ENCODE measurements at regions not wholly inside any gene's neighbourhood (a gene's known extent, or its start where the extent isn't known, plus 50 kb on each side); places are given as distances from the start of the nearest gene placed in this dataset.
"Not testable (repeated sequence)": the region's sequence is repeated elsewhere in the genome, so short reads cannot be mapped to it uniquely, and the experiment has no call there.

- no peak for DNase-seq (ENCODE audit: low read depth in 2 of 2, low spot score in 1 of 2)
These were observed 749.2 kb downstream of the ADCYAP1 start for GRCh38 chr18:1653873-1654272.

GRCh38 chr18:1657876-1658275, 753.2 kb downstream of the ADCYAP1 start:
- DNase-seq (ENCODE audit: low read depth in 2 of 2, low spot score in 1 of 2) = no peak

GRCh38 chr18:1658908-1659566, 754.4 kb downstream of the ADCYAP1 start:
- DNase-seq (ENCODE audit: low read depth in 2 of 2, low spot score in 1 of 2) = no peak

GRCh38 chr18:1663879-1664705, 759.4 kb downstream of the ADCYAP1 start:
- no peak for DNase-seq (ENCODE audit: low read depth in 2 of 2, low spot score in 1 of 2)

GRCh38 chr18:1665079-1665478, 760.4 kb downstream of the ADCYAP1 start:
- no peak for DNase-seq (ENCODE audit: low read depth in 2 of 2, low spot score in 1 of 2)

- DNase-seq (ENCODE audit: low read depth in 2 of 2, low spot score in 1 of 2) = no peak
These were observed 763.6 kb downstream of the ADCYAP1 start for GRCh38 chr18:1668279-1668678.

GRCh38 chr18:1671710-1672109, 767.0 kb downstream of the ADCYAP1 start:
- DNase-seq (ENCODE audit: low read depth in 2 of 2, low spot score in 1 of 2) = not testable (repeated sequence)

GRCh38 chr18:1676387-1676786, 771.7 kb downstream of the ADCYAP1 start:
- no peak for DNase-seq (ENCODE audit: low read depth in 2 of 2, low spot score in 1 of 2)

GRCh38 chr18:1680108-1680507, 775.4 kb downstream of the ADCYAP1 start:
- no peak for DNase-seq (ENCODE audit: low read depth in 2 of 2, low spot score in 1 of 2)

- no peak for DNase-seq (ENCODE audit: low read depth in 2 of 2, low spot score in 1 of 2)
These were observed 787.2 kb downstream of the ADCYAP1 start for GRCh38 chr18:1691863-1692262.

GRCh38 chr18:1708006-1708405, 803.3 kb downstream of the ADCYAP1 start:
- DNase-seq (ENCODE audit: low read depth in 2 of 2, low spot score in 1 of 2) = no peak

GRCh38 chr18:1710114-1710513, 805.4 kb downstream of the ADCYAP1 start:
- DNase-seq (ENCODE audit: low read depth in 2 of 2, low spot score in 1 of 2) = no peak

- DNase-seq (ENCODE audit: low read depth in 2 of 2, low spot score in 1 of 2) = no peak
These were observed 827.5 kb downstream of the ADCYAP1 start for GRCh38 chr18:1732143-1732542.

- no peak for DNase-seq (ENCODE audit: low read depth in 2 of 2, low spot score in 1 of 2)
These were observed 825.2 kb downstream of the METTL4 start for GRCh38 chr18:1746131-1746530.

GRCh38 chr18:1751249-1751648, 820.1 kb downstream of the METTL4 start:
- DNase-seq (ENCODE audit: low read depth in 2 of 2, low spot score in 1 of 2) = no peak

GRCh38 chr18:1760901-1761300, 810.4 kb downstream of the METTL4 start:
- DNase-seq (ENCODE audit: low read depth in 2 of 2, low spot score in 1 of 2) = no peak

- DNase-seq (ENCODE audit: low read depth in 2 of 2, low spot score in 1 of 2) = no peak
These were observed 797.0 kb downstream of the METTL4 start for GRCh38 chr18:1774261-1774660.

- DNase-seq (ENCODE audit: low read depth in 2 of 2, low spot score in 1 of 2) = no peak
These were observed 793.5 kb downstream of the METTL4 start for GRCh38 chr18:1777843-1778242.

- DNase-seq (ENCODE audit: low read depth in 2 of 2, low spot score in 1 of 2) = no peak
These were observed 792.7 kb downstream of the METTL4 start for GRCh38 chr18:1778496-1779178.

- DNase-seq (ENCODE audit: low read depth in 2 of 2, low spot score in 1 of 2) = no peak
These were observed 791.7 kb downstream of the METTL4 start for GRCh38 chr18:1779587-1779986.

GRCh38 chr18:1784113-1784512, 787.2 kb downstream of the METTL4 start:
- DNase-seq (ENCODE audit: low read depth in 2 of 2, low spot score in 1 of 2) = no peak

GRCh38 chr18:1785980-1786379, 785.3 kb downstream of the METTL4 start:
- not testable (repeated sequence) for DNase-seq (ENCODE audit: low read depth in 2 of 2, low spot score in 1 of 2)

Data from stimulated activated CD8-positive, alpha-beta memory T cell treated with anti-CD3 and anti-CD28 coated beads, Interleukin-4, amount 100 ng/mL, for 1 hour (primary cell).